Suprapubic skin (tissue), 4 donors: ENCODE measurements at regions not wholly inside any gene's neighbourhood (a gene's known extent, or its start where the extent isn't known, plus 50 kb on each side); places are given as distances from the start of the nearest gene placed in this dataset.

Source experiments
- DNase-seq, 2 donors: peaks; one replicate each; pipeline ENCODE4 v3.0.0-alpha.2; 2019; ENCODE audit warnings: low spot score in 2 of 2
- H3K27ac ChIP-seq: fragments of 200-600 bp; sonication (generic); one replicate; pipeline ENCODE4 v1.5.1; 2019
- H3K27me3 ChIP-seq: fragments of 200-600 bp; sonication (generic); one replicate; pipeline ENCODE4 v1.5.1; 2019
- H3K36me3 ChIP-seq: fragments of 200-600 bp; sonication (generic); one replicate; pipeline ENCODE4 v1.5.1; 2019
- H3K4me1 ChIP-seq: fragments of 200-600 bp; sonication (generic); one replicate; pipeline ENCODE4 v1.5.1; 2019
- H3K4me3 ChIP-seq: fragments of 200-600 bp; sonication (generic); one replicate; pipeline ENCODE4 v1.5.1; 2019; ENCODE audit warnings: mild to moderate bottlenecking
- H3K9me3 ChIP-seq: fragments of 200-600 bp; sonication (generic); one replicate; pipeline ENCODE4 v1.5.1; 2019
- EP300 ChIP-seq: sonication (generic); formaldehyde crosslinking; IDR thresholded peaks from one replicate; pipeline ENCODE4 v1.6.1; 2017; ENCODE audit warnings: antibody characterized with exemption
- POLR2A ChIP-seq, 2 donors: fragments of 450-650 bp; IDR thresholded peaks; one replicate each; pipeline ENCODE4 v1.6.1; 2017; ENCODE audit warnings: antibody characterized with exemption in 2 of 2, mild to moderate bottlenecking in 2 of 2, moderate library complexity in 2 of 2
- POLR2AphosphoS5 ChIP-seq, 3 donors: sonication (generic); formaldehyde crosslinking; IDR thresholded peaks; one replicate each; pipeline ENCODE4 v1.6.1; 2017; ENCODE audit warnings: antibody characterized with exemption in 3 of 3
- WGBS: methylation state at CpG from one replicate; pipeline ENCODE4 v1.1.5; 2018; 5-methylcytosine and 5-hydroxymethylcytosine counted together
- TF ChIP-seq, protein P1 (sequence below), 2 donors: fragments of 200-600 bp in 1 of 2; fragments of 450-650 bp in 1 of 2; sonication (generic) in 1 of 2; IDR thresholded peaks; one replicate each; pipeline ENCODE4 v1.5.1; 2016 to 2019; ENCODE audit warnings: antibody characterized with exemption in 2 of 2, mild to moderate bottlenecking in 1 of 2, moderate library complexity in 1 of 2

DNA sequence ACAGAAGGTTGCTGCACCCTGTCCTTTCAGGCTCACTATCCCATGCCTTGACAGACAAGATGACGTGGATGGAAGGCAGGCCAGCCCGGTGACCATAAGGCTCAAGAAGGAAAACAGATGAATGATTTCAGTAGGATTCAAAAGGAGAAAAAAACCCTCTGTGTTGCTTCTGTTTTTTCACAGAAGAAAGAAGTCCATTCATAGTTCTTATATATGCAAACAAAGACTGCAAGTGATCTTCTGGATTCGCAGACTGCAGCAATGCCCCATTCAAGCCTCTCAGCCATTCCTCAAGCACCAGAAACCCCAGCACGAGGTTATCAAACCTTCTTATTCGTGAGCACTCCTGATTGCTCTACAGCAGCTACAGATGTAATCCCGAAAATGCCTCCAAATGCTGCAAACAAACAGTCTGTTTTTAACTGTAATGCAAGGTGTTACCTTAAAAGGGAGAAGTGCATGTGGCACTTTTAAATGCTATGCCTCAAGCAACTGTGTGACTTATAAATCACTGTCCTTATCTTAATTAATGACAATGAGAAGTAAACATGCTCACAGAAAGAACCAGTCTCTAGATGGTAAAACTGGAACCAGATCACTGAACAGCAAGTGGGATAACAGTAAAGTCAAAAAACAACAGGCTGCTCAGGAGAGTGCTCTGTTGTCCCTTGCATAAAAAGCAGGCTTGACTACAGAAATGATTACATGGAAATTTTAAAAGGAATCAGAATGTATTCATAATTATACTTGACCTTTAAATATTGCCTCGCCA, 173.9 kb downstream of the HHIPL2 start:
- Histone ChIP-seq H3K4me3 (no peak overlapping the region), H3K27ac (no peak overlapping the region), H3K4me1 (no peaks in the 10 kb centered on the region), H3K27me3 (no peaks in the 10 kb centered on the region), H3K9me3 (no peaks in the 10 kb centered on the region), H3K36me3 (no peaks in the 10 kb centered on the region)
- TF ChIP-seq, protein P1, sequence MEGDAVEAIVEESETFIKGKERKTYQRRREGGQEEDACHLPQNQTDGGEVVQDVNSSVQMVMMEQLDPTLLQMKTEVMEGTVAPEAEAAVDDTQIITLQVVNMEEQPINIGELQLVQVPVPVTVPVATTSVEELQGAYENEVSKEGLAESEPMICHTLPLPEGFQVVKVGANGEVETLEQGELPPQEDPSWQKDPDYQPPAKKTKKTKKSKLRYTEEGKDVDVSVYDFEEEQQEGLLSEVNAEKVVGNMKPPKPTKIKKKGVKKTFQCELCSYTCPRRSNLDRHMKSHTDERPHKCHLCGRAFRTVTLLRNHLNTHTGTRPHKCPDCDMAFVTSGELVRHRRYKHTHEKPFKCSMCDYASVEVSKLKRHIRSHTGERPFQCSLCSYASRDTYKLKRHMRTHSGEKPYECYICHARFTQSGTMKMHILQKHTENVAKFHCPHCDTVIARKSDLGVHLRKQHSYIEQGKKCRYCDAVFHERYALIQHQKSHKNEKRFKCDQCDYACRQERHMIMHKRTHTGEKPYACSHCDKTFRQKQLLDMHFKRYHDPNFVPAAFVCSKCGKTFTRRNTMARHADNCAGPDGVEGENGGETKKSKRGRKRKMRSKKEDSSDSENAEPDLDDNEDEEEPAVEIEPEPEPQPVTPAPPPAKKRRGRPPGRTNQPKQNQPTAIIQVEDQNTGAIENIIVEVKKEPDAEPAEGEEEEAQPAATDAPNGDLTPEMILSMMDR (IDR thresholded peaks at IDR 0.05) = no peak
- TF ChIP-seq POLR2AphosphoS5 (IDR thresholded peaks at IDR 0.05) (no peak), EP300 (no peak), POLR2A (IDR thresholded peaks at IDR 0.05) (no peak)
- DNase-seq = no peak
- 56% methylated on average over 7 of the region's 7 CpGs for WGBS

DNA sequence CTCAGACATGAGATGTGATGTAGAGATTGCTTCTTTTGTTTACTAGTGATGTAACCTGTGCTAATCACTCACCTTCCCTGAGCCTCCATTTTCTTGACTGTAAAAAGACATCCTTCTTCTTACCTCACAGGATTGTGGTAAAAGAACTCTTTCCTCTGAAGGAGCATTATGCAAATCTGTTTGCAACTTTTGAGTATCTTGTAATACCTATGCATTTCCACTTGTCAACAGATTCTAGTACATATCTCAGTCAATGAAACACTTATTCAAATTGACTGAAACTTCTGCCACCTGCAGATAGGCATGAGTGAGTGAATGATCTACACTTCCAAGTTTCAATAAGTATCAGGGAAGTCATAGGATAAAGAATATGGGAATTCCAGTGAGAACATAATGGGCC, 174.7 kb downstream of the HHIPL2 start:
- no peaks in the 10 kb centered on the region for H3K27me3 ChIP-seq
- no peak for TF ChIP-seq POLR2AphosphoS5 (IDR thresholded peaks at IDR 0.05)
- TF ChIP-seq EP300 = no peak
- TF ChIP-seq, protein P1 (IDR thresholded peaks at IDR 0.05) = no peak
- no peak for TF ChIP-seq POLR2A (IDR thresholded peaks at IDR 0.05)
- no peaks in the 10 kb centered on the region for H3K36me3 ChIP-seq
- H3K4me1 ChIP-seq = no peaks in the 10 kb centered on the region
- no peak for DNase-seq
- H3K9me3 ChIP-seq = no peaks in the 10 kb centered on the region
- no peak overlapping the region for H3K27ac ChIP-seq
- H3K4me3 ChIP-seq = no peak overlapping the region

DNA sequence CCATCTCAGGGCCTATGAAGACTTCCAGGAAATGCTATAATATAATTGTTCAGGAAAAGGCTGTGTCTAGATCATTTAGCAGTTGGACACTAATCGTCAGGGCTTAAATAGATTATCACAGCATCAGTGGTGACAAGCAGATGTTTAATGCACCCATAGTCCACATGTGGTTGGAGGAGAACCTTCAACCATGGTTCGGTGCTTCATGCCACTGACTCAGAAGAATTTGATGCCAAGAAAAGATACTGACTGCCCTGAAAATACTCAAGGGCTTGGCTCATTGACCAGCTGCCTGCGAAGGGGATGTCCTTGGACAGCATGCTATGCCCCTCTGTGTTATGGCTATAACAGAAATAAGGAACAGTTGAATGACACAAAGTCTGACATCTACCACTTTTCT, 175.7 kb downstream of the HHIPL2 start:
- Histone ChIP-seq H3K27ac (no peak overlapping the region), H3K9me3 (no peaks in the 10 kb centered on the region), H3K36me3 (no peaks in the 10 kb centered on the region), H3K27me3 (no peaks in the 10 kb centered on the region), H3K4me3 (no peak overlapping the region), H3K4me1 (no peaks in the 10 kb centered on the region)
- 81% methylated on average over 3 of the region's 3 CpGs for WGBS
- no peak for DNase-seq
- TF ChIP-seq POLR2AphosphoS5 (IDR thresholded peaks at IDR 0.05) = no peak
- TF ChIP-seq, protein P1 (IDR thresholded peaks at IDR 0.05) = no peak
- no peak for TF ChIP-seq POLR2A (IDR thresholded peaks at IDR 0.05)
- no peak for TF ChIP-seq EP300

DNA sequence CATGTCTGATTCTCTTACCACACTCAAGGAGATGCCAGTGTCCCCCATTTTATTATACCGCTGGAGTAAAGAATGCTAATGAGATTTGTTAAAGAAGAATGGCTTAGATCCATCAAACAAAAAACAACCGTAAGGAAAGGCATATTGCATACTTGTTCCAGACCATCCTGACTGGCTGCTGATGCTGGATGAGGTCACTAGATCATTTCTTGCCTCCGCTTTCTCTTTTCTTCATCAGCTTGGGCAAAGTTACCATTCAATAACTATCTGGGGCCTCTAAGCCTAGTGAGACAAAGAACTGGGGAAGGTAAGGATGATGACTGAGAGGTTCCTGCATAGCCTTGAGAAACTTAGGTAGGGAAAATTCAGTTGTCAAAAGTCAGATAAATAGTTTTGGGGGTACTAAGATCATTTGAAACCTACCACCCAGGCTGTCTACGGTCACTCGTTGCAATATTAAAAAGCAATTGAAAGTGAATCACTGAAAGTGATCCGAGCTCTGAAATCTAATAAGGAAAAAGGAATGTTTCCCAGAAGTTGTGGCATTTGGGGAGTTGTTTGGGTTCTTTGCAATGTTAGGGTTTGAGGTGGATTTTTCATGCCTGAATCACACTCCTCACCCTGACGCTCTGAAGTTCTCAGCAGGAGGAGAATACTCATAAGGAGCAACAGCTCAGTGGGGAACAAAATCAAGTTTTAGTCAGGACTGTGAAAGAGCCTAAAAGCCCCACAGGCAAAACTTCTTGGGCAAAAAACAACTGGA, 176.8 kb downstream of the HHIPL2 start:
- H3K36me3 ChIP-seq = no peaks in the 10 kb centered on the region
- DNase-seq = no peak
- H3K4me3 ChIP-seq = no peak overlapping the region
- no peaks in the 10 kb centered on the region for H3K4me1 ChIP-seq
- 90% methylated on average over 7 of the region's 7 CpGs for WGBS
- H3K27me3 ChIP-seq = no peaks in the 10 kb centered on the region
- no peak for TF ChIP-seq POLR2A (IDR thresholded peaks at IDR 0.05)
- TF ChIP-seq POLR2AphosphoS5 (IDR thresholded peaks at IDR 0.05) = no peak
- TF ChIP-seq, protein P1 (IDR thresholded peaks at IDR 0.05) = no peak
- no peak for TF ChIP-seq EP300
- no peak overlapping the region for H3K27ac ChIP-seq
- H3K9me3 ChIP-seq = no peaks in the 10 kb centered on the region
